Endothelial cell of umbilical vein (primary cell): ENCODE measurements at regions not wholly inside any gene's neighbourhood (a gene's known extent, or its start where the extent isn't known, plus 50 kb on each side); places are given as distances from the start of the nearest gene placed in this dataset.

Experiments used
- EZH2 ChIP-seq: IDR thresholded peaks from 2 replicates; pipeline ENCODE4 v1.6.1; 2012; ENCODE audit warnings: borderline replicate concordance, low read depth, mild to moderate bottlenecking, moderate library complexity, low read length, inconsistent platforms; ENCODE audit not compliant: severe bottlenecking
- FOS ChIP-seq: IDR thresholded peaks from 2 replicates; pipeline ENCODE4 v1.6.1; 2011; ENCODE audit warnings: mild to moderate bottlenecking, low read length, moderate library complexity, borderline replicate concordance; ENCODE audit not compliant: insufficient read depth
- GATA2 ChIP-seq: IDR thresholded peaks from 2 replicates; pipeline ENCODE4 v1.7.0; 2011; ENCODE audit warnings: low read depth, mild to moderate bottlenecking, moderate library complexity, mixed read lengths, low read length; ENCODE audit not compliant: insufficient read length, insufficient read depth
- JUN ChIP-seq: IDR thresholded peaks from 2 replicates; pipeline ENCODE4 v1.6.1; 2011; ENCODE audit warnings: borderline replicate concordance, low read depth; ENCODE audit not compliant: insufficient read length, insufficient read depth
- MYC ChIP-seq: IDR thresholded peaks from one replicate; pipeline ENCODE4 v1.6.1; 2011; ENCODE audit warnings: mild to moderate bottlenecking, low read depth, low read length
- POLR2A ChIP-seq: IDR thresholded peaks from 2 replicates; pipeline ENCODE4 v1.6.1; 2012; ENCODE audit warnings: low read depth, mild to moderate bottlenecking, control low read depth, low read length
- POLR2AphosphoS5 ChIP-seq: IDR thresholded peaks from 2 replicates; pipeline ENCODE4 v1.6.1; 2012; ENCODE audit warnings: low read depth, mild to moderate bottlenecking, control low read depth, low read length, moderate library complexity; ENCODE audit not compliant: insufficient read depth
- TF ChIP-seq, protein P1 (sequence below), 2 donors: IDR thresholded peaks; 1 replicate in 1 of 2; 2 replicates in 1 of 2; pipeline ENCODE4 v1.5.1; 2011; ENCODE audit warnings: low read length in 2 of 2, mild to moderate bottlenecking in 2 of 2, moderate library complexity in 2 of 2, control low read depth in 1 of 2, inconsistent platforms in 1 of 2, low read depth in 1 of 2; ENCODE audit not compliant: insufficient read depth in 1 of 2; ENCODE audit errors: extremely low read depth in 1 of 2
- TF ChIP-seq, protein P2 (sequence below): IDR thresholded peaks from 2 replicates; pipeline ENCODE4 v1.6.1; 2011; ENCODE audit not compliant: insufficient read depth, insufficient read length

DNA sequence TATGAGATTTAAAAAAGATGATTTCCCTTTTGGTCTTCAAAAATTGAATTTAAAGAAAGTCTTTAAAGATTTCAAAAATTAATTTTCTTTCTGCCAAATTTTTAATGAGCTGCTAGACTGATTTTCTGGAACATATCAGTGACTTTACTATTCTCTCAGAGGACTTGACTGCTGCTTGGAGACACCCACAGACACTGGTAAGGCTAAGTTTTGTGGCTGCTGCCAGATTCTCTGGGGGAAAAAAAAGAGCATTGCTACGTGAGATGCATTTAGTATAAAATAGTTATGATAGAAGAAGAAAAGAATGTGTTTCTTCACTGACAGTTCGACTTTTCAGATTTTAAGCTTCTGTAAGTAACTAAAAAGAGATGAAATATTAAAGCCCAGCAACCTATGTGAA, 193.3 kb upstream of the GRIN3A start:
- no peak for TF ChIP-seq POLR2A
- TF ChIP-seq, protein P1, sequence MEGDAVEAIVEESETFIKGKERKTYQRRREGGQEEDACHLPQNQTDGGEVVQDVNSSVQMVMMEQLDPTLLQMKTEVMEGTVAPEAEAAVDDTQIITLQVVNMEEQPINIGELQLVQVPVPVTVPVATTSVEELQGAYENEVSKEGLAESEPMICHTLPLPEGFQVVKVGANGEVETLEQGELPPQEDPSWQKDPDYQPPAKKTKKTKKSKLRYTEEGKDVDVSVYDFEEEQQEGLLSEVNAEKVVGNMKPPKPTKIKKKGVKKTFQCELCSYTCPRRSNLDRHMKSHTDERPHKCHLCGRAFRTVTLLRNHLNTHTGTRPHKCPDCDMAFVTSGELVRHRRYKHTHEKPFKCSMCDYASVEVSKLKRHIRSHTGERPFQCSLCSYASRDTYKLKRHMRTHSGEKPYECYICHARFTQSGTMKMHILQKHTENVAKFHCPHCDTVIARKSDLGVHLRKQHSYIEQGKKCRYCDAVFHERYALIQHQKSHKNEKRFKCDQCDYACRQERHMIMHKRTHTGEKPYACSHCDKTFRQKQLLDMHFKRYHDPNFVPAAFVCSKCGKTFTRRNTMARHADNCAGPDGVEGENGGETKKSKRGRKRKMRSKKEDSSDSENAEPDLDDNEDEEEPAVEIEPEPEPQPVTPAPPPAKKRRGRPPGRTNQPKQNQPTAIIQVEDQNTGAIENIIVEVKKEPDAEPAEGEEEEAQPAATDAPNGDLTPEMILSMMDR (IDR thresholded peaks at IDR 0.05; ENCODE audit: extremely low read depth in 1 of 2, insufficient read depth in 1 of 2, low read depth in 1 of 2, low read length in 2 of 2) = no peak
- no peak for TF ChIP-seq EZH2
- TF ChIP-seq POLR2AphosphoS5 = no peak
- no peak for TF ChIP-seq FOS
- TF ChIP-seq, protein P2, sequence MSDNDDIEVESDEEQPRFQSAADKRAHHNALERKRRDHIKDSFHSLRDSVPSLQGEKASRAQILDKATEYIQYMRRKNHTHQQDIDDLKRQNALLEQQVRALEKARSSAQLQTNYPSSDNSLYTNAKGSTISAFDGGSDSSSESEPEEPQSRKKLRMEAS = no peak
- TF ChIP-seq JUN = no peak
- no peak for TF ChIP-seq GATA2
- no peak for TF ChIP-seq MYC
